A549 (cell line): ENCODE measurements at regions not wholly inside any gene's neighbourhood (a gene's known extent, or its start where the extent isn't known, plus 50 kb on each side); places are given as distances from the start of the nearest gene placed in this dataset.
A peak's percentile ranks its signal among the peaks of the same experiment; 100 is the strongest.

ENCODE experiments used
- EP300 ChIP-seq, 2 experiments: fragments of >200 bp; sonication (Bioruptor Twin); formaldehyde crosslinking; IDR thresholded peaks; 2 replicates in 1 of 2; 3 replicates in 1 of 2; pipeline ENCODE4 v1.6.1; 2016 to 2017
- HDAC2 ChIP-seq: fragments of 200-600 bp; sonication (generic); IDR thresholded peaks from 2 replicates; pipeline ENCODE4 v1.6.1; 2016
- HOXB5 ChIP-seq: fragments of 250-450 bp; sonication (Bioruptor Pico); IDR thresholded peaks from 2 replicates; pipeline ENCODE4 v1.5.0; 2020; ENCODE audit warnings: mild to moderate bottlenecking, moderate library complexity
- JUN ChIP-seq, 2 experiments: fragments of >200 bp; sonication (Bioruptor Twin); formaldehyde crosslinking; IDR thresholded peaks; 2 replicates in 1 of 2; 3 replicates in 1 of 2; pipeline ENCODE4 v1.6.1; 2016 to 2017
- POLR2A ChIP-seq: IDR thresholded peaks from 2 replicates; pipeline ENCODE4 v1.6.1; 2012; ENCODE audit warnings: mild to moderate bottlenecking, low read length
- RNF2 ChIP-seq: fragments of 200-600 bp; sonication (generic); IDR thresholded peaks from 2 replicates; pipeline ENCODE4 v1.6.1; 2016; ENCODE audit warnings: low read depth, mild to moderate bottlenecking, antibody characterized with exemption, moderate library complexity, borderline replicate concordance
- SREBF2 ChIP-seq: fragments of 450-650 bp; IDR thresholded peaks from 2 replicates; pipeline ENCODE4 v1.6.1; 2014; ENCODE audit warnings: mild to moderate bottlenecking, moderate library complexity
- TF ChIP-seq, protein P1 (sequence below): fragments of 250-450 bp; sonication (Bioruptor Pico); IDR thresholded peaks from 2 replicates; pipeline ENCODE4 v1.5.0; 2021; ENCODE audit warnings: mild to moderate bottlenecking, moderate library complexity, borderline replicate concordance
- TF ChIP-seq, protein P2 (sequence below): fragments of >200 bp; sonication (Bioruptor Twin); formaldehyde crosslinking; IDR thresholded peaks from 3 replicates; pipeline ENCODE4 v1.5.1; 2016
- TF ChIP-seq, protein P3 (sequence below): fragments of 150-350 bp; IDR thresholded peaks from 2 replicates; pipeline ENCODE4 v1.6.1; 2014; ENCODE audit warnings: low read depth, mild to moderate bottlenecking, low read length

DNA sequence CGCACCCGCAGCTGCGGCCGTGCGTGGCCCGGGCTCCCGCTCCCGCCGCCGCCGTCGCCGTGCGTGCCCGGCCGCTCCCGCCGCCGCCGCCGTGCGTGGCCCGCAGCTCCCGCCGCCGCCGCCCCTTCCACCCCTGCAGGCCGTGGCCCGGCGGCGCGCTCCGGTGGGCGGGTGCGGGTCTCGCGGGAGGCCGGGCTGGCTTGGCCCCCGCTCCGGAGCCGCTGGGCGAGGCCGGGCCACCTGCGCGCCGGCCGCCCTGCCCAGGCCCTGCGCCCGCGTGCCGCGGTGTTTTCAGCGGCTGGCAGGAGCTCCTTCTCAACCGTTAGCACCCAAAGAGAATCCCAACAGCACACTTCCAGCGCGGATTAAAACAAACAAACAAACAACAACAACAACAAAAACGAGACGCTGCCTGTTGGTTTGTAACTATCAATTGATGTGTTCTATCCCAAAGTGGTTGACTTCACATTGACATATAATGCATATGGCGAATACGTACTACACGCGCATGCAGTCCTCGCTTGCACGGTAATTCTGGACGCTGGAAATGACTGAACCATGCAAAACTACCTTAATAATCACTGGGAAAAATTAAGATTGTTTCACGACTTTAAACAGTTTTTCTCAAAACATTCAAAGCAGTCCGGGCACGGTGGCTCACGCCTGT is 113.7 kb upstream of the GOLGA8J start:
- TF ChIP-seq EP300 (IDR thresholded peaks at IDR 0.05) (no peak), SREBF2 (no peak), POLR2A (no peak), HOXB5 (CRISPR knock-in tag) (no peak), HDAC2 (no peak), JUN (IDR thresholded peaks at IDR 0.05) (no peak; a peak in 1 of 5 replicates), RNF2 (peak; percentile 83; the same call in 1 of the 2 replicates)
- TF ChIP-seq, protein P1, sequence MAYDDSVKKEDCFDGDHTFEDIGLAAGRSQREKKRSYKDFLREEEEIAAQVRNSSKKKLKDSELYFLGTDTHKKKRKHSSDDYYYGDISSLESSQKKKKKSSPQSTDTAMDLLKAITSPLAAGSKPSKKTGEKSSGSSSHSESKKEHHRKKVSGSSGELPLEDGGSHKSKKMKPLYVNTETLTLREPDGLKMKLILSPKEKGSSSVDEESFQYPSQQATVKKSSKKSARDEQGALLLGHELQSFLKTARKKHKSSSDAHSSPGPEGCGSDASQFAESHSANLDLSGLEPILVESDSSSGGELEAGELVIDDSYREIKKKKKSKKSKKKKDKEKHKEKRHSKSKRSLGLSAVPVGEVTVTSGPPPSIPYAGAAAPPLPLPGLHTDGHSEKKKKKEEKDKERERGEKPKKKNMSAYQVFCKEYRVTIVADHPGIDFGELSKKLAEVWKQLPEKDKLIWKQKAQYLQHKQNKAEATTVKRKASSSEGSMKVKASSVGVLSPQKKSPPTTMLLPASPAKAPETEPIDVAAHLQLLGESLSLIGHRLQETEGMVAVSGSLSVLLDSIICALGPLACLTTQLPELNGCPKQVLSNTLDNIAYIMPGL: no peak
- TF ChIP-seq, protein P2, sequence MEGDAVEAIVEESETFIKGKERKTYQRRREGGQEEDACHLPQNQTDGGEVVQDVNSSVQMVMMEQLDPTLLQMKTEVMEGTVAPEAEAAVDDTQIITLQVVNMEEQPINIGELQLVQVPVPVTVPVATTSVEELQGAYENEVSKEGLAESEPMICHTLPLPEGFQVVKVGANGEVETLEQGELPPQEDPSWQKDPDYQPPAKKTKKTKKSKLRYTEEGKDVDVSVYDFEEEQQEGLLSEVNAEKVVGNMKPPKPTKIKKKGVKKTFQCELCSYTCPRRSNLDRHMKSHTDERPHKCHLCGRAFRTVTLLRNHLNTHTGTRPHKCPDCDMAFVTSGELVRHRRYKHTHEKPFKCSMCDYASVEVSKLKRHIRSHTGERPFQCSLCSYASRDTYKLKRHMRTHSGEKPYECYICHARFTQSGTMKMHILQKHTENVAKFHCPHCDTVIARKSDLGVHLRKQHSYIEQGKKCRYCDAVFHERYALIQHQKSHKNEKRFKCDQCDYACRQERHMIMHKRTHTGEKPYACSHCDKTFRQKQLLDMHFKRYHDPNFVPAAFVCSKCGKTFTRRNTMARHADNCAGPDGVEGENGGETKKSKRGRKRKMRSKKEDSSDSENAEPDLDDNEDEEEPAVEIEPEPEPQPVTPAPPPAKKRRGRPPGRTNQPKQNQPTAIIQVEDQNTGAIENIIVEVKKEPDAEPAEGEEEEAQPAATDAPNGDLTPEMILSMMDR: no peak
- TF ChIP-seq, protein P3, sequence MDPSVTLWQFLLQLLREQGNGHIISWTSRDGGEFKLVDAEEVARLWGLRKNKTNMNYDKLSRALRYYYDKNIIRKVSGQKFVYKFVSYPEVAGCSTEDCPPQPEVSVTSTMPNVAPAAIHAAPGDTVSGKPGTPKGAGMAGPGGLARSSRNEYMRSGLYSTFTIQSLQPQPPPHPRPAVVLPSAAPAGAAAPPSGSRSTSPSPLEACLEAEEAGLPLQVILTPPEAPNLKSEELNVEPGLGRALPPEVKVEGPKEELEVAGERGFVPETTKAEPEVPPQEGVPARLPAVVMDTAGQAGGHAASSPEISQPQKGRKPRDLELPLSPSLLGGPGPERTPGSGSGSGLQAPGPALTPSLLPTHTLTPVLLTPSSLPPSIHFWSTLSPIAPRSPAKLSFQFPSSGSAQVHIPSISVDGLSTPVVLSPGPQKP: no peak
